HK-2 (cell line): ENCODE measurements at regions not wholly inside any gene's neighbourhood (a gene's known extent, or its start where the extent isn't known, plus 50 kb on each side); places are given as distances from the start of the nearest gene placed in this dataset.

Experiments used
- DNase-seq: peaks from one replicate; pipeline ENCODE4 v3.0.0-alpha.2; 2018; ENCODE audit not compliant: unreplicated experiment

GRCh38 chr22:48943567-48944432, 883.9 kb downstream of the BRD1 start:
- peak; percentile 8 for DNase-seq

GRCh38 chr22:48942698-48943566, 884.7 kb downstream of the BRD1 start:
- no peak for DNase-seq

GRCh38 chr22:48941903-48942575, 885.6 kb downstream of the BRD1 start:
- no peak for DNase-seq

GRCh38 chr22:48941033-48941902, 886.4 kb downstream of the BRD1 start:
- DNase-seq, result no peak

GRCh38 chr22:48940266-48941032, 887.2 kb downstream of the BRD1 start:
- DNase-seq, result no peak

- DNase-seq, result no peak
Observed at GRCh38 chr22:48939441-48940265, 888.0 kb downstream of the BRD1 start.

- no peak for DNase-seq
Observed at GRCh38 chr22:48938741-48939140, 888.9 kb downstream of the BRD1 start.

GRCh38 chr22:48937032-48937639, 890.5 kb downstream of the BRD1 start:
- no peak for DNase-seq

- no peak for DNase-seq
Observed at GRCh38 chr22:48936391-48936790, 891.3 kb downstream of the BRD1 start.

- DNase-seq, result no peak
Observed at GRCh38 chr22:48934446-48934845, 893.2 kb downstream of the BRD1 start.

- DNase-seq, result no peak
Observed at GRCh38 chr22:48931452-48931851, 896.2 kb downstream of the BRD1 start.

GRCh38 chr22:48929276-48929790, 898.3 kb downstream of the BRD1 start:
- no peak for DNase-seq

GRCh38 chr22:48927591-48927990, 900.1 kb downstream of the BRD1 start:
- no peak for DNase-seq

GRCh38 chr22:48926643-48927042, 901.0 kb downstream of the BRD1 start:
- DNase-seq, result no peak

- no peak for DNase-seq
Observed at GRCh38 chr22:48926136-48926535, 901.5 kb downstream of the BRD1 start.

GRCh38 chr22:48925450-48925849, 902.2 kb downstream of the BRD1 start:
- no peak for DNase-seq

GRCh38 chr22:48923996-48924395, 903.7 kb downstream of the BRD1 start:
- no peak for DNase-seq

- DNase-seq, result no peak
Observed at GRCh38 chr22:48923165-48923865, 904.4 kb downstream of the BRD1 start.
